ENCODE measurements at regions not wholly inside any gene's neighbourhood (a gene's known extent, or its start where the extent isn't known, plus 50 kb on each side); places are given as distances from the start of the nearest gene placed in this dataset.

DNA sequence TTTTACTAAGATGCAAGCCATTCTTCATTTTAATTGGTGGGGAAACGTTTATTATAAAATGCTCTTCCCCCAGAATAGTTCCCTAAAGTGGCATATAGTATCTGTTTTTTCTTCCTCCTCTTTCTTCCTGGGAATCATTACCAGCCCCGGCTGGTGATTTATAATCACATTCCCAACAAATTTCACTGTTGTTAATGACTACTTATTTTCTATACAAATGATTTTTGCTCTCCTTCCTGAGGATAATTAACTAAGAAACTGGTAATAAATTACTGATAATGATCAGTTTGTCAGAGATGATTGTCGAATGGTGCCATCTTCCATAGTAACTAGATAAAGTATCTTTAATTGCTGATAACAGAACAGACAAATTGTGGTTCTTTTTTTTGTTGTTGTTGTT lies 785.5 kb upstream of the RBFOX1 start:
- Histone ChIP-seq H3K4me1 (replicated peaks) (no peaks in the 10 kb centered on the region), H3K36me3 (no peaks in the 10 kb centered on the region), H3K4me3 (no peak overlapping the region), H3K27me3 (replicated peaks; ENCODE audit: insufficient read depth) (no peaks in the 10 kb centered on the region), H3K27ac (no peak overlapping the region), H3K9me3 (no peaks in the 10 kb centered on the region)
- DNase-seq (ENCODE audit: low spot score), result no peak
- 33% methylated on average over 3 of the region's 3 CpGs for WGBS
- TF ChIP-seq, protein P1, sequence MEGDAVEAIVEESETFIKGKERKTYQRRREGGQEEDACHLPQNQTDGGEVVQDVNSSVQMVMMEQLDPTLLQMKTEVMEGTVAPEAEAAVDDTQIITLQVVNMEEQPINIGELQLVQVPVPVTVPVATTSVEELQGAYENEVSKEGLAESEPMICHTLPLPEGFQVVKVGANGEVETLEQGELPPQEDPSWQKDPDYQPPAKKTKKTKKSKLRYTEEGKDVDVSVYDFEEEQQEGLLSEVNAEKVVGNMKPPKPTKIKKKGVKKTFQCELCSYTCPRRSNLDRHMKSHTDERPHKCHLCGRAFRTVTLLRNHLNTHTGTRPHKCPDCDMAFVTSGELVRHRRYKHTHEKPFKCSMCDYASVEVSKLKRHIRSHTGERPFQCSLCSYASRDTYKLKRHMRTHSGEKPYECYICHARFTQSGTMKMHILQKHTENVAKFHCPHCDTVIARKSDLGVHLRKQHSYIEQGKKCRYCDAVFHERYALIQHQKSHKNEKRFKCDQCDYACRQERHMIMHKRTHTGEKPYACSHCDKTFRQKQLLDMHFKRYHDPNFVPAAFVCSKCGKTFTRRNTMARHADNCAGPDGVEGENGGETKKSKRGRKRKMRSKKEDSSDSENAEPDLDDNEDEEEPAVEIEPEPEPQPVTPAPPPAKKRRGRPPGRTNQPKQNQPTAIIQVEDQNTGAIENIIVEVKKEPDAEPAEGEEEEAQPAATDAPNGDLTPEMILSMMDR (IDR thresholded peaks at IDR 0.05), result no peak
- no peak for TF ChIP-seq POLR2A (IDR thresholded peaks at IDR 0.05)
- TF ChIP-seq POLR2AphosphoS5 (IDR thresholded peaks at IDR 0.05), result no peak
- intact Hi-C loops (cut with DNase I), result no loop called here

DNA sequence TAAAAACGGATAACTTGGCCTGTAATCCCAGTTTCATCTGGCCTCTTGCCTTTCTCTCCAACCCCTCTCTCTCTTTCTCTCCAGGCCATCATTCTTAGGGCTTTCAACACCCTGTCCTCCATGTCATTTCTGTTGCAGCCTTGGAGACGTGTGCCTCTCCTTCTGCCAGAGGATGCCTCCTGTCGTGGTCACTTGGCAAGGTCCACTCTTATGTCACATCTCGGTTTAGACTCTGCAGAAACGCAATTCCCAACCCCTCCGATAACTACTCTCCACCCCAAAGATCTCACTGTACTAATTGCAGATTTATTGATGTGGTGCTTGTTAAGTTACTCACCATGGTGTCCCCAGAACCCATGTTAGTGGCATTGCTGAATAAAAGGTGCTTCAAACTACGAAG lies 787.3 kb upstream of the RBFOX1 start:
- Histone ChIP-seq H3K4me1 (replicated peaks) (no peaks in the 10 kb centered on the region), H3K27ac (no peak overlapping the region), H3K9me3 (no peaks in the 10 kb centered on the region), H3K4me3 (no peak overlapping the region), H3K36me3 (no peaks in the 10 kb centered on the region), H3K27me3 (replicated peaks; ENCODE audit: insufficient read depth) (no peaks in the 10 kb centered on the region)
- DNase-seq (ENCODE audit: low spot score), result no peak
- 84% methylated on average over 7 of the region's 7 CpGs for WGBS
- intact Hi-C loops (cut with DNase I), result no loop called here
- no peak for TF ChIP-seq POLR2A (IDR thresholded peaks at IDR 0.05)
- no peak for TF ChIP-seq POLR2AphosphoS5 (IDR thresholded peaks at IDR 0.05)
- TF ChIP-seq, protein P1 (IDR thresholded peaks at IDR 0.05), result no peak

DNA sequence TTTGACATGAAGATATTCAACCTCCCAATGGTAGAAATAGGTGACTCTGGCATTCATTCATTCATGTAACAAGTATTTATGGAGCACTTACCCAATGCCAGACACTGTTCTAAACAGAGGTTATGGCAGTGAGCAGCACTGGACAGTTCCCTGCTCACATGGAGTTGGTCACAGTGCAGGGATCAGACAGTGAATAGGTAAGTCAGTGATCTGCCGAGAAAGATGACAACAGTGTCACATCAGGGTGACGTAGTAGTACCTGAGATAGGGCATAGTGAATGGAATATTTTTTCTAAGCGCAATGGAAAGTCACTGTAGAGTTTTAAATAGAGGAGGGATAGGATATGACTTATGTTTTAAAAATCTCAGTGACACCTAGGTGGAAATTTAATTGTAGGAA lies 791.4 kb upstream of the RBFOX1 start:
- H3K9me3 ChIP-seq, result no peaks in the 10 kb centered on the region
- DNase-seq (ENCODE audit: low spot score), result no peak
- H3K27me3 ChIP-seq (replicated peaks; ENCODE audit: insufficient read depth), result no peaks in the 10 kb centered on the region
- 66% methylated on average over 3 of the region's 3 CpGs for WGBS
- intact Hi-C loops (cut with DNase I), result no loop called here
- no peak overlapping the region for H3K4me3 ChIP-seq
- no peaks in the 10 kb centered on the region for H3K4me1 ChIP-seq (replicated peaks)
- no peak for TF ChIP-seq POLR2A (IDR thresholded peaks at IDR 0.05)
- TF ChIP-seq, protein P1 (IDR thresholded peaks at IDR 0.05), result no peak
- no peak for TF ChIP-seq POLR2AphosphoS5 (IDR thresholded peaks at IDR 0.05)
- no peak overlapping the region for H3K27ac ChIP-seq
- H3K36me3 ChIP-seq, result no peaks in the 10 kb centered on the region

DNA sequence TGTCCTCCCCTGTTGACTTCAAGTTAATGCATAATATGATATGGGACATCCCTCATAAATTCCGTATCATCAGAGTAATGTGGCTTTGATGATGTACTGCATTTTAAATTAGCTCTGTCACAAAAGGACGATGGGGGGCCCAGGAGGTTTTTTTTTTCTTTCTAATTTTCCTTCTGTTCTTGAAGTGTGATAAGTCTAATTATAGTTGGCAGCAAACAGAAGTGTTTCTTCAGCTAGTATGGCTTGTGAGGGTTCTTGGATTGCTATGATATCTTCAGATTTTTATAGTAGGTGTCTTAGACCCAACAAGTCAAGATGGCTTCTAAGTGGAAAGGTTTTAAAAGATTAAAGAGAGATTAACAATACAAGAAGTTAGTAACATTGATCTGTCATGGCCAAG lies 796.2 kb upstream of the RBFOX1 start:
- 57% methylated on average over 2 of the region's 2 CpGs for WGBS
- intact Hi-C loops (cut with DNase I), result no loop called here

DNA sequence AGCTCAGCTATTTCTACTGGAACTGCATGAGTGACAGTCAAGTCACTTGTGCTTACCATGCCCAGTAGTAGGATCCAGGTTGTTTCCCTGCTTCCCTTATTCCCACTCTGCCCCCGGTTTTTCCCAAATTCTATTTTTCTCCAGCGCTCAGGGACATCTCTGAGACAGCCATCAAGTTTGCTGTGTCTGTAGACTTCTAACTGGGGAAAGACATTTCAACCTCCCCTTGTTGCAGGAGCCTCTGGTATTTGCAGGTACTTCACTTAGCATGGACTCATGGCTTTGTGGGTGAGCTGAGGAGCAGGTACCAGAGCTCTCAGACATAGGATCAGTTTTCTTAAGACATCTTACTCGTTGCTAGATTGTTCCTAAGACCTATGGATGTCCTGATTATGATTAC lies 801.6 kb upstream of the RBFOX1 start:
- DNase-seq (ENCODE audit: low spot score), result no peak
- intact Hi-C loops (cut with DNase I), result no loop called here
- Histone ChIP-seq H3K4me1 (replicated peaks) (no peaks in the 10 kb centered on the region), H3K27ac (no peak overlapping the region), H3K4me3 (no peak overlapping the region), H3K27me3 (replicated peaks; ENCODE audit: insufficient read depth) (no peaks in the 10 kb centered on the region), H3K36me3 (no peaks in the 10 kb centered on the region), H3K9me3 (no peaks in the 10 kb centered on the region)
- WGBS, result 77% methylated on average over 3 of the region's 3 CpGs
- no peak for TF ChIP-seq POLR2AphosphoS5 (IDR thresholded peaks at IDR 0.05)
- no peak for TF ChIP-seq POLR2A (IDR thresholded peaks at IDR 0.05)
- TF ChIP-seq, protein P1 (IDR thresholded peaks at IDR 0.05), result no peak

More for the DNA sequence above, 796.2 kb upstream of the RBFOX1 start:
- H3K4me1 ChIP-seq (replicated peaks), result no peaks in the 10 kb centered on the region
- TF ChIP-seq POLR2AphosphoS5 (IDR thresholded peaks at IDR 0.05) (no peak), POLR2A (IDR thresholded peaks at IDR 0.05) (no peak)
- TF ChIP-seq, protein P1 (IDR thresholded peaks at IDR 0.05), result no peak
- DNase-seq (ENCODE audit: low spot score), result no peak
- H3K9me3 ChIP-seq, result no peaks in the 10 kb centered on the region
- no peaks in the 10 kb centered on the region for H3K36me3 ChIP-seq
- H3K27me3 ChIP-seq (replicated peaks; ENCODE audit: insufficient read depth), result no peaks in the 10 kb centered on the region
- no peak overlapping the region for H3K27ac ChIP-seq
- H3K4me3 ChIP-seq, result no peak overlapping the region
